Keratinocyte (primary cell): ENCODE measurements at regions not wholly inside any gene's neighbourhood (a gene's known extent, or its start where the extent isn't known, plus 50 kb on each side); places are given as distances from the start of the nearest gene placed in this dataset.

Experiments
- DNase-seq: peaks from one replicate; pipeline ENCODE4 v3.0.0-alpha.2; 2011; ENCODE audit warnings: low read depth, missing footprints, low spot score
- FAIRE-seq: peaks from 2 replicates; lab custom pipeline; 2011; peaks lifted over from hg19 to GRCh38; lab: Jason Lieb, UNC
- H2AFZ ChIP-seq: 2 replicates; pipeline ENCODE4 v1.6.0; 2012; ENCODE audit warnings: low read length, control low read depth, inconsistent platforms; ENCODE audit not compliant: control insufficient read depth
- H3K27ac ChIP-seq: 2 replicates; pipeline ENCODE4 v1.5.1; 2011; ENCODE audit warnings: low read length; ENCODE audit not compliant: control insufficient read depth, insufficient read depth
- H3K27me3 ChIP-seq: 3 replicates; pipeline ENCODE4 v1.6.0; 2011; ENCODE audit warnings: low read length; ENCODE audit not compliant: control insufficient read depth, insufficient read depth; ENCODE audit errors: extremely low read depth
- H3K36me3 ChIP-seq, 2 experiments: 2 replicates in 1 of 2; 3 replicates in 1 of 2; pipeline ENCODE4 v1.5.1; 2011; ENCODE audit warnings: low read length in 2 of 2, mild to moderate bottlenecking in 1 of 2; ENCODE audit not compliant: control insufficient read depth in 2 of 2, insufficient read depth in 2 of 2; ENCODE audit errors: extremely low read depth in 1 of 2
- H3K4me1 ChIP-seq: 3 replicates; pipeline ENCODE4 v1.5.1; 2011; ENCODE audit warnings: low read length; ENCODE audit not compliant: control insufficient read depth, insufficient read depth; ENCODE audit errors: extremely low read depth
- H3K4me2 ChIP-seq: 3 replicates; pipeline ENCODE4 v1.6.0; 2011; ENCODE audit warnings: low read depth, low read length; ENCODE audit not compliant: control insufficient read depth, insufficient read depth; ENCODE audit errors: extremely low read depth
- H3K4me3 ChIP-seq, 3 experiments: fragments of 200-600 bp in 1 of 3; sonication (generic) in 1 of 3; 2 replicates in 2 of 3; 3 replicates in 1 of 3; pipeline ENCODE4 v1.5.1; 2011 to 2016; ENCODE audit warnings: low read length in 3 of 3, mild to moderate bottlenecking in 3 of 3, control low read depth in 2 of 3, inconsistent platforms in 1 of 3, low read depth in 1 of 3, mixed read lengths in 1 of 3, mixed run types in 1 of 3, moderate library complexity in 1 of 3; ENCODE audit not compliant: control insufficient read depth in 2 of 3, insufficient read depth in 2 of 3; ENCODE audit errors: extremely low read depth in 1 of 3
- H3K79me2 ChIP-seq: 2 replicates; pipeline ENCODE4 v1.6.0; 2012; ENCODE audit warnings: low read length; ENCODE audit not compliant: control insufficient read depth, insufficient read depth
- H3K9ac ChIP-seq: 3 replicates; pipeline ENCODE4 v1.6.0; 2011; ENCODE audit warnings: low read length; ENCODE audit not compliant: control insufficient read depth, insufficient read depth; ENCODE audit errors: extremely low read depth
- H3K9me1 ChIP-seq: 3 replicates; pipeline ENCODE4 v1.6.0; 2011; ENCODE audit warnings: low read length; ENCODE audit not compliant: control insufficient read depth, insufficient read depth; ENCODE audit errors: extremely low read depth
- H3K9me3 ChIP-seq: 2 replicates; pipeline ENCODE4 v1.5.1; 2012; ENCODE audit warnings: low read depth, low read length; ENCODE audit not compliant: control insufficient read depth
- H4K20me1 ChIP-seq: 3 replicates; pipeline ENCODE4 v1.6.0; 2011; ENCODE audit warnings: low read length; ENCODE audit not compliant: control insufficient read depth, insufficient read depth; ENCODE audit errors: extremely low read depth
- EZH2 ChIP-seq: IDR thresholded peaks from one replicate; pipeline ENCODE4 v1.6.1; 2012; ENCODE audit warnings: inconsistent platforms, mild to moderate bottlenecking, low read length, moderate library complexity
- dilution Hi-C: fragments of 300-500 bp; cut with MboI; formaldehyde crosslinking; loops from one replicate; pipeline ENCODE4 v1.7.0; 2020; ENCODE audit warnings: low sequenced_read_pairs; ENCODE audit not compliant: extremely low pct_ligation_motif_present
- TF ChIP-seq, protein P1 (sequence below), 3 experiments: IDR thresholded peaks in 1 of 3; conservative IDR thresholded peaks in 1 of 3; optimal IDR thresholded peaks in 1 of 3; 2 replicates in 2 of 3; 3 replicates in 1 of 3; pipeline versions ENCODE3 to v1.5.1; 2011; ENCODE audit warnings: low read length in 3 of 3, mild to moderate bottlenecking in 3 of 3, moderate library complexity in 2 of 3, control low read depth in 1 of 3, inconsistent platforms in 1 of 3; ENCODE audit not compliant: insufficient read depth in 2 of 3; ENCODE audit errors: extremely low read depth in 1 of 3

DNA sequence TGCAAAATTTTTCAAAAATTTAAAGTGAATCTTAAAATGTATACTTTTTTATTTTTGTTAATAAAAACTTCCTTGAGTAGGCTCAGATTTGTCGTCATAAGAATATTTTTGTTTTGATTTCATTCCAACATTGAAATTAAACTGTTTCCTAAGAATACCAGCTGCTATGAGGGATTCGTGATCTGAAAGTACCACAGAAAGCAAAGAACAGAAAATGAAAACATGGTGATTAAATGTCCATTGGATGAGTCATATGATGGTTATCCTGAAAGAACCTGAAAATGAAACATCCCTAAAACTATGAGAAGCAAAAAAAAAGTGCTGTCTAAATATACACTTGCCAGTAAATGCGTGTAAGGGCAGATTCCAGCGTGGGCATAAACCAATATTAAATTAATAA lies 143.8 kb downstream of the GMNC start:
- no peak overlapping the region for H2AFZ ChIP-seq
- H3K9me1 ChIP-seq, result no peaks in the 10 kb centered on the region
- DNase-seq (no peak), FAIRE-seq (peak; percentile 55)
- peak overlapping the region; percentile 9 for H3K4me2 ChIP-seq
- no peaks in the 10 kb centered on the region for H3K36me3 ChIP-seq
- no peaks in the 10 kb centered on the region for H3K27me3 ChIP-seq
- dilution Hi-C loops, result no loop called here
- H3K4me1 ChIP-seq, result peaks cover 2% of the 10 kb centered on the region
- H3K27ac ChIP-seq, result no peak overlapping the region
- H3K9ac ChIP-seq, result no peak overlapping the region
- TF ChIP-seq, protein P1, sequence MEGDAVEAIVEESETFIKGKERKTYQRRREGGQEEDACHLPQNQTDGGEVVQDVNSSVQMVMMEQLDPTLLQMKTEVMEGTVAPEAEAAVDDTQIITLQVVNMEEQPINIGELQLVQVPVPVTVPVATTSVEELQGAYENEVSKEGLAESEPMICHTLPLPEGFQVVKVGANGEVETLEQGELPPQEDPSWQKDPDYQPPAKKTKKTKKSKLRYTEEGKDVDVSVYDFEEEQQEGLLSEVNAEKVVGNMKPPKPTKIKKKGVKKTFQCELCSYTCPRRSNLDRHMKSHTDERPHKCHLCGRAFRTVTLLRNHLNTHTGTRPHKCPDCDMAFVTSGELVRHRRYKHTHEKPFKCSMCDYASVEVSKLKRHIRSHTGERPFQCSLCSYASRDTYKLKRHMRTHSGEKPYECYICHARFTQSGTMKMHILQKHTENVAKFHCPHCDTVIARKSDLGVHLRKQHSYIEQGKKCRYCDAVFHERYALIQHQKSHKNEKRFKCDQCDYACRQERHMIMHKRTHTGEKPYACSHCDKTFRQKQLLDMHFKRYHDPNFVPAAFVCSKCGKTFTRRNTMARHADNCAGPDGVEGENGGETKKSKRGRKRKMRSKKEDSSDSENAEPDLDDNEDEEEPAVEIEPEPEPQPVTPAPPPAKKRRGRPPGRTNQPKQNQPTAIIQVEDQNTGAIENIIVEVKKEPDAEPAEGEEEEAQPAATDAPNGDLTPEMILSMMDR (optimal IDR thresholded peaks at IDR 0.05 in 1 of 3, IDR thresholded peaks at IDR 0.05 in 1 of 3, conservative IDR thresholded peaks at IDR 0.05 in 1 of 3; ENCODE audit: extremely low read depth in 1 of 3, insufficient read depth in 2 of 3, low read length in 3 of 3), result no peak
- TF ChIP-seq EZH2, result no peak
- H3K79me2 ChIP-seq, result no peaks in the 10 kb centered on the region
- no peak overlapping the region for H3K4me3 ChIP-seq
- no peaks in the 10 kb centered on the region for H4K20me1 ChIP-seq
- no peaks in the 10 kb centered on the region for H3K9me3 ChIP-seq

DNA sequence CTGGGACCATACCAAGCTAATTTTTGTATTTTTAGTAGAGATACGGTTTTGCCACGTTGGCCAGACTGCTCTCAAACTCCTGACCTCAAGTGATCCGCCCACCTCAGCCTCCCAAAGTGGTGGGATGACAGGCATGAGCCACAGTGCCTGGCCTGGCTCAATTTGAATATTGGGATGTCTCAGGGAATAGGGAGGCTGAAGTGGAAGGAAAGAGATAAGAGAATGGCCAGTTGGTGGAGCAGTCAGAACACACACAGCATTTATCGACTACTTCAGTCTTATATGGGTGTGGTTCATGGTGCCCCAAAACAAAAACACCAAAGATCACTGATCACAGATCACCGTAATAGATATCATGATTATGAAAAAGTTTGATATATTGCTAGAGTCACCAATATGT lies 144.4 kb downstream of the GMNC start:
- no peaks in the 10 kb centered on the region for H3K36me3 ChIP-seq
- no peaks in the 10 kb centered on the region for H3K9me1 ChIP-seq
- dilution Hi-C loops, result no loop called here
- no peaks in the 10 kb centered on the region for H3K79me2 ChIP-seq
- H3K27ac ChIP-seq, result no peak overlapping the region
- no peak overlapping the region for H2AFZ ChIP-seq
- TF ChIP-seq, protein P1 (optimal IDR thresholded peaks at IDR 0.05 in 1 of 3, IDR thresholded peaks at IDR 0.05 in 1 of 3, conservative IDR thresholded peaks at IDR 0.05 in 1 of 3; ENCODE audit: extremely low read depth in 1 of 3, insufficient read depth in 2 of 3, low read length in 3 of 3), result no peak
- no peak for TF ChIP-seq EZH2
- no peak overlapping the region for H3K4me2 ChIP-seq
- no peak overlapping the region for H3K9ac ChIP-seq
- no peak for FAIRE-seq
- H4K20me1 ChIP-seq, result no peaks in the 10 kb centered on the region
- H3K4me1 ChIP-seq, result peaks cover 2% of the 10 kb centered on the region
- no peaks in the 10 kb centered on the region for H3K27me3 ChIP-seq
- H3K9me3 ChIP-seq, result no peaks in the 10 kb centered on the region
- DNase-seq, result no peak
- H3K4me3 ChIP-seq, result no peak overlapping the region
